HEK293 (cell line): ENCODE measurements at regions not wholly inside any gene's neighbourhood (a gene's known extent, or its start where the extent isn't known, plus 50 kb on each side); places are given as distances from the start of the nearest gene placed in this dataset.
A peak's percentile ranks its signal among the peaks of the same experiment; 100 is the strongest.

Experiments used
- EGR2 ChIP-seq: fragments of 450-650 bp; formaldehyde crosslinking; IDR thresholded peaks from 2 replicates; pipeline ENCODE4 v1.5.1; 2016; ENCODE audit warnings: low read depth, missing biosample characterization, missing genetic modification characterization
- GFI1B ChIP-seq: fragments of 450-650 bp; formaldehyde crosslinking; IDR thresholded peaks from 2 replicates; pipeline ENCODE4 v1.5.1; 2016; ENCODE audit warnings: missing biosample characterization, missing genetic modification characterization
- GLI2 ChIP-seq: fragments of 450-650 bp; formaldehyde crosslinking; IDR thresholded peaks from 2 replicates; pipeline ENCODE4; 2017; ENCODE audit warnings: missing biosample characterization, missing genetic modification characterization, low read depth, borderline replicate concordance
- HOXA7 ChIP-seq: sonication (generic); formaldehyde crosslinking; IDR thresholded peaks from 2 replicates; pipeline ENCODE4 v1.8.1; 2022; ENCODE audit warnings: missing genetic modification reagents, borderline replicate concordance
- KLF8 ChIP-seq: fragments of 450-650 bp; formaldehyde crosslinking; IDR thresholded peaks from 2 replicates; pipeline ENCODE4 v1.5.1; 2016; ENCODE audit warnings: missing biosample characterization, missing genetic modification characterization
- ZBTB7A ChIP-seq: fragments of 450-650 bp; formaldehyde crosslinking; IDR thresholded peaks from 2 replicates; pipeline ENCODE4 v1.5.1; 2016; ENCODE audit warnings: low read depth, missing biosample characterization, missing genetic modification characterization
- ZBTB8A ChIP-seq: fragments of 450-650 bp; formaldehyde crosslinking; IDR thresholded peaks from 2 replicates; pipeline ENCODE4 v1.5.1; 2016; ENCODE audit warnings: missing biosample characterization, missing genetic modification characterization
- ZFHX2 ChIP-seq: fragments of 450-650 bp; formaldehyde crosslinking; conservative IDR thresholded peaks from 2 replicates; pipeline ENCODE4 v1.5.1; 2016; ENCODE audit warnings: missing biosample characterization, missing genetic modification characterization
- ZFP69B ChIP-seq: fragments of 450-650 bp; formaldehyde crosslinking; IDR thresholded peaks from 2 replicates; pipeline ENCODE4 v1.5.1; 2016; ENCODE audit warnings: missing biosample characterization, missing genetic modification characterization
- ZNF10 ChIP-seq: fragments of 450-650 bp; formaldehyde crosslinking; IDR thresholded peaks from 2 replicates; pipeline ENCODE4 v1.5.1; 2017; ENCODE audit warnings: missing biosample characterization, missing genetic modification characterization
- ZNF169 ChIP-seq: fragments of 450-650 bp; formaldehyde crosslinking; IDR thresholded peaks from 2 replicates; pipeline ENCODE4 v1.5.1; 2016; ENCODE audit warnings: missing biosample characterization, missing genetic modification characterization
- ZNF174 ChIP-seq: fragments of 450-650 bp; formaldehyde crosslinking; IDR thresholded peaks from 2 replicates; pipeline ENCODE4 v1.5.0; 2017; ENCODE audit warnings: missing biosample characterization, mild to moderate bottlenecking, missing genetic modification characterization
- ZNF184 ChIP-seq: fragments of 450-650 bp; IDR thresholded peaks from 2 replicates; pipeline ENCODE4 v1.5.1; 2018; ENCODE audit warnings: missing biosample characterization, mild to moderate bottlenecking, missing genetic modification characterization
- ZNF221 ChIP-seq: fragments of 450-650 bp; formaldehyde crosslinking; IDR thresholded peaks from 2 replicates; pipeline ENCODE4 v1.5.1; 2017; ENCODE audit warnings: missing biosample characterization, missing genetic modification characterization, borderline replicate concordance
- ZNF23 ChIP-seq: fragments of 450-650 bp; formaldehyde crosslinking; IDR thresholded peaks from 2 replicates; pipeline ENCODE4 v1.5.1; 2016; ENCODE audit warnings: missing biosample characterization, missing genetic modification characterization, borderline replicate concordance
- ZNF248 ChIP-seq: fragments of 450-650 bp; formaldehyde crosslinking; IDR thresholded peaks from 2 replicates; pipeline ENCODE4 v1.5.1; 2017; ENCODE audit warnings: missing biosample characterization, missing genetic modification characterization
- ZNF302 ChIP-seq: fragments of 450-650 bp; formaldehyde crosslinking; IDR thresholded peaks from 2 replicates; pipeline ENCODE4 v1.5.1; 2016; ENCODE audit warnings: missing biosample characterization, missing genetic modification characterization, low read depth
- ZNF341 ChIP-seq: fragments of 450-650 bp; formaldehyde crosslinking; IDR thresholded peaks from 2 replicates; pipeline ENCODE4; 2016; ENCODE audit warnings: low read depth, missing biosample characterization, missing genetic modification characterization
- ZNF354C ChIP-seq: fragments of 450-650 bp; formaldehyde crosslinking; IDR thresholded peaks from 2 replicates; pipeline ENCODE4 v1.5.1; 2016; ENCODE audit warnings: missing biosample characterization, missing genetic modification characterization, low read depth, borderline replicate concordance
- ZNF394 ChIP-seq: fragments of 450-650 bp; formaldehyde crosslinking; IDR thresholded peaks from 2 replicates; pipeline ENCODE4 v1.5.1; 2016; ENCODE audit warnings: missing biosample characterization, missing genetic modification characterization, mild to moderate bottlenecking, moderate library complexity, borderline replicate concordance
- ZNF433 ChIP-seq: fragments of 450-650 bp; formaldehyde crosslinking; IDR thresholded peaks from 2 replicates; pipeline ENCODE4 v1.5.1; 2016; ENCODE audit warnings: missing biosample characterization, missing genetic modification characterization, low read depth
- ZNF544 ChIP-seq: fragments of 450-650 bp; formaldehyde crosslinking; IDR thresholded peaks from 2 replicates; pipeline ENCODE4 v1.5.0; 2017; ENCODE audit warnings: missing biosample characterization, missing genetic modification characterization
- ZNF548 ChIP-seq: fragments of 450-650 bp; formaldehyde crosslinking; IDR thresholded peaks from 2 replicates; pipeline ENCODE4 v1.5.1; 2016; ENCODE audit warnings: missing biosample characterization, missing genetic modification characterization
- ZNF555 ChIP-seq: fragments of 450-650 bp; formaldehyde crosslinking; conservative IDR thresholded peaks from 2 replicates; pipeline ENCODE4 v1.5.1; 2017; ENCODE audit warnings: missing biosample characterization, mild to moderate bottlenecking, missing genetic modification characterization, inconsistent platforms
- ZNF585B ChIP-seq: fragments of 450-650 bp; formaldehyde crosslinking; IDR thresholded peaks from 2 replicates; pipeline ENCODE4 v1.5.1; 2016; ENCODE audit warnings: missing biosample characterization, missing genetic modification characterization
- ZNF621 ChIP-seq: fragments of 450-650 bp; formaldehyde crosslinking; IDR thresholded peaks from 2 replicates; pipeline ENCODE4 v1.5.1; 2017; ENCODE audit warnings: missing biosample characterization, missing genetic modification characterization
- ZXDB ChIP-seq: fragments of 450-650 bp; formaldehyde crosslinking; IDR thresholded peaks from 2 replicates; pipeline ENCODE4 v1.5.1; 2016; ENCODE audit warnings: missing biosample characterization, missing genetic modification characterization
- TF ChIP-seq, protein P1 (sequence below): fragments of 450-650 bp; formaldehyde crosslinking; IDR thresholded peaks from 2 replicates; pipeline ENCODE4 v1.5.1; 2017; ENCODE audit warnings: missing biosample characterization, missing genetic modification characterization
- TF ChIP-seq, protein P2 (sequence below): fragments of 450-650 bp; formaldehyde crosslinking; IDR thresholded peaks from 2 replicates; pipeline ENCODE4 v1.5.1; 2016; ENCODE audit warnings: missing biosample characterization, missing genetic modification characterization
- TF ChIP-seq, protein P3 (sequence below): fragments of 450-650 bp; formaldehyde crosslinking; IDR thresholded peaks from 2 replicates; pipeline ENCODE4 v1.5.1; 2016; ENCODE audit warnings: missing biosample characterization, missing genetic modification characterization, borderline replicate concordance
- TF ChIP-seq, protein P4 (sequence below): fragments of 450-650 bp; formaldehyde crosslinking; IDR thresholded peaks from 2 replicates; pipeline ENCODE4; 2016; ENCODE audit warnings: missing biosample characterization, missing genetic modification characterization

DNA sequence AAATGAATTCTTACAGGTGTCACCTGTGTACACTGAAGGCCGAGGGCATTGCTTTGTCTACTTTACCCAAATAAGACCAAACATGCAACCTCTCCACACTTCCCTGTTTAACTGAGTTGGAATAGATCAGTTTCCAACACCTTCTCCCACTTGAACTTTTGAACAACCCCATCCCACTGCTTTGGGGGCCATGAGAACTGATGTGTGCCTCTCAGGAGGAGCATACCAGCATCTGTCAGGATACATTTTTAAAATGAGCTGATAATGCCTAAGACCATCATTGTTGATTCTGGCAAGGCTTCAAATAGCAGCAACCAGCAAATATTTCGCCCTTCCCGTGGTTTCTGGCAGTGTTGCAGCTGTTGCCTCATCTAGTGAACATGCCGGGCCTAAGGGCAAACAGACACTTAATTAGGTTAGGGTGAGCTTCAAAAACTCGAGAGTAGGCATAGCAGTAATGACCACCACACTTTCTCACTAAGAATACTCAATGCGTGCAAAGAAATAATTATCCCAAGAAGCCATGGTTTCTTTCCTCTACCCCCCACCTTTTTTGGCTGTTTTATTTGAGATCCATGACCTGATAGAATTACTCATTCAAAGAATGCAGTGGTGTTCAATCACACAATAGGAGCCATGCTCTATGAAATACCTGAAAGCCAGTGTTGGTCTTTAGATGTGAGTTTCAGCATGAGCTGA, 63.7 kb downstream of the MAP10 start (continued):
- TF ChIP-seq, protein P1, sequence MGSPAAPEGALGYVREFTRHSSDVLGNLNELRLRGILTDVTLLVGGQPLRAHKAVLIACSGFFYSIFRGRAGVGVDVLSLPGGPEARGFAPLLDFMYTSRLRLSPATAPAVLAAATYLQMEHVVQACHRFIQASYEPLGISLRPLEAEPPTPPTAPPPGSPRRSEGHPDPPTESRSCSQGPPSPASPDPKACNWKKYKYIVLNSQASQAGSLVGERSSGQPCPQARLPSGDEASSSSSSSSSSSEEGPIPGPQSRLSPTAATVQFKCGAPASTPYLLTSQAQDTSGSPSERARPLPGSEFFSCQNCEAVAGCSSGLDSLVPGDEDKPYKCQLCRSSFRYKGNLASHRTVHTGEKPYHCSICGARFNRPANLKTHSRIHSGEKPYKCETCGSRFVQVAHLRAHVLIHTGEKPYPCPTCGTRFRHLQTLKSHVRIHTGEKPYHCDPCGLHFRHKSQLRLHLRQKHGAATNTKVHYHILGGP = peak; percentile 54; the same call in 1 of the 2 replicates
- TF ChIP-seq ZXDB (tag by site-specific recombination) = peak; percentile 96
- TF ChIP-seq ZNF302 (tag by site-specific recombination) = no peak; the same call in 1 of the 2 replicates
- no peak for TF ChIP-seq ZNF548 (tag by site-specific recombination)
- TF ChIP-seq ZNF184 = peak; percentile 70; the same call in 1 of the 2 replicates
- TF ChIP-seq ZNF544 (tag by site-specific recombination) = no peak
- TF ChIP-seq ZNF221 = no peak
- TF ChIP-seq, protein P2, sequence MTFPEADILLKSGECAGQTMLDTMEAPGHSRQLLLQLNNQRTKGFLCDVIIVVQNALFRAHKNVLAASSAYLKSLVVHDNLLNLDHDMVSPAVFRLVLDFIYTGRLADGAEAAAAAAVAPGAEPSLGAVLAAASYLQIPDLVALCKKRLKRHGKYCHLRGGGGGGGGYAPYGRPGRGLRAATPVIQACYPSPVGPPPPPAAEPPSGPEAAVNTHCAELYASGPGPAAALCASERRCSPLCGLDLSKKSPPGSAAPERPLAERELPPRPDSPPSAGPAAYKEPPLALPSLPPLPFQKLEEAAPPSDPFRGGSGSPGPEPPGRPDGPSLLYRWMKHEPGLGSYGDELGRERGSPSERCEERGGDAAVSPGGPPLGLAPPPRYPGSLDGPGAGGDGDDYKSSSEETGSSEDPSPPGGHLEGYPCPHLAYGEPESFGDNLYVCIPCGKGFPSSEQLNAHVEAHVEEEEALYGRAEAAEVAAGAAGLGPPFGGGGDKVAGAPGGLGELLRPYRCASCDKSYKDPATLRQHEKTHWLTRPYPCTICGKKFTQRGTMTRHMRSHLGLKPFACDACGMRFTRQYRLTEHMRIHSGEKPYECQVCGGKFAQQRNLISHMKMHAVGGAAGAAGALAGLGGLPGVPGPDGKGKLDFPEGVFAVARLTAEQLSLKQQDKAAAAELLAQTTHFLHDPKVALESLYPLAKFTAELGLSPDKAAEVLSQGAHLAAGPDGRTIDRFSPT (tag by site-specific recombination) = no peak; the same call in 1 of the 2 replicates
- TF ChIP-seq GFI1B (tag by site-specific recombination) = no peak
- peak; percentile 60 for TF ChIP-seq ZFHX2 (tag by site-specific recombination)
- no peak for TF ChIP-seq ZNF555
- TF ChIP-seq, protein P3, sequence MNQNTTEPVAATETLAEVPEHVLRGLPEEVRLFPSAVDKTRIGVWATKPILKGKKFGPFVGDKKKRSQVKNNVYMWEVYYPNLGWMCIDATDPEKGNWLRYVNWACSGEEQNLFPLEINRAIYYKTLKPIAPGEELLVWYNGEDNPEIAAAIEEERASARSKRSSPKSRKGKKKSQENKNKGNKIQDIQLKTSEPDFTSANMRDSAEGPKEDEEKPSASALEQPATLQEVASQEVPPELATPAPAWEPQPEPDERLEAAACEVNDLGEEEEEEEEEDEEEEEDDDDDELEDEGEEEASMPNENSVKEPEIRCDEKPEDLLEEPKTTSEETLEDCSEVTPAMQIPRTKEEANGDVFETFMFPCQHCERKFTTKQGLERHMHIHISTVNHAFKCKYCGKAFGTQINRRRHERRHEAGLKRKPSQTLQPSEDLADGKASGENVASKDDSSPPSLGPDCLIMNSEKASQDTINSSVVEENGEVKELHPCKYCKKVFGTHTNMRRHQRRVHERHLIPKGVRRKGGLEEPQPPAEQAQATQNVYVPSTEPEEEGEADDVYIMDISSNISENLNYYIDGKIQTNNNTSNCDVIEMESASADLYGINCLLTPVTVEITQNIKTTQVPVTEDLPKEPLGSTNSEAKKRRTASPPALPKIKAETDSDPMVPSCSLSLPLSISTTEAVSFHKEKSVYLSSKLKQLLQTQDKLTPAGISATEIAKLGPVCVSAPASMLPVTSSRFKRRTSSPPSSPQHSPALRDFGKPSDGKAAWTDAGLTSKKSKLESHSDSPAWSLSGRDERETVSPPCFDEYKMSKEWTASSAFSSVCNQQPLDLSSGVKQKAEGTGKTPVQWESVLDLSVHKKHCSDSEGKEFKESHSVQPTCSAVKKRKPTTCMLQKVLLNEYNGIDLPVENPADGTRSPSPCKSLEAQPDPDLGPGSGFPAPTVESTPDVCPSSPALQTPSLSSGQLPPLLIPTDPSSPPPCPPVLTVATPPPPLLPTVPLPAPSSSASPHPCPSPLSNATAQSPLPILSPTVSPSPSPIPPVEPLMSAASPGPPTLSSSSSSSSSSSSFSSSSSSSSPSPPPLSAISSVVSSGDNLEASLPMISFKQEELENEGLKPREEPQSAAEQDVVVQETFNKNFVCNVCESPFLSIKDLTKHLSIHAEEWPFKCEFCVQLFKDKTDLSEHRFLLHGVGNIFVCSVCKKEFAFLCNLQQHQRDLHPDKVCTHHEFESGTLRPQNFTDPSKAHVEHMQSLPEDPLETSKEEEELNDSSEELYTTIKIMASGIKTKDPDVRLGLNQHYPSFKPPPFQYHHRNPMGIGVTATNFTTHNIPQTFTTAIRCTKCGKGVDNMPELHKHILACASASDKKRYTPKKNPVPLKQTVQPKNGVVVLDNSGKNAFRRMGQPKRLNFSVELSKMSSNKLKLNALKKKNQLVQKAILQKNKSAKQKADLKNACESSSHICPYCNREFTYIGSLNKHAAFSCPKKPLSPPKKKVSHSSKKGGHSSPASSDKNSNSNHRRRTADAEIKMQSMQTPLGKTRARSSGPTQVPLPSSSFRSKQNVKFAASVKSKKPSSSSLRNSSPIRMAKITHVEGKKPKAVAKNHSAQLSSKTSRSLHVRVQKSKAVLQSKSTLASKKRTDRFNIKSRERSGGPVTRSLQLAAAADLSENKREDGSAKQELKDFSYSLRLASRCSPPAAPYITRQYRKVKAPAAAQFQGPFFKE (tag by site-specific recombination) = no peak
- TF ChIP-seq, protein P4, sequence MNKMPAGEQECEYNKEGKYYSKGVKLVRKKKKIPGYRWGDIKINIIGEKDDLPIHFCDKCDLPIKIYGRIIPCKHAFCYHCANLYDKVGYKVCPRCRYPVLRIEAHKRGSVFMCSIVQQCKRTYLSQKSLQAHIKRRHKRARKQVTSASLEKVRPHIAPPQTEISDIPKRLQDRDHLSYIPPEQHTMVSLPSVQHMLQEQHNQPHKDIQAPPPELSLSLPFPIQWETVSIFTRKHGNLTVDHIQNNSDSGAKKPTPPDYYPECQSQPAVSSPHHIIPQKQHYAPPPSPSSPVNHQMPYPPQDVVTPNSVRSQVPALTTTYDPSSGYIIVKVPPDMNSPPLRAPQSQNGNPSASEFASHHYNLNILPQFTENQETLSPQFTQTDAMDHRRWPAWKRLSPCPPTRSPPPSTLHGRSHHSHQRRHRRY (tag by site-specific recombination) = no peak
- peak; percentile 83 for TF ChIP-seq ZFP69B (tag by site-specific recombination)
- no peak for TF ChIP-seq GLI2 (tag by site-specific recombination)
- no peak for TF ChIP-seq ZNF354C (tag by site-specific recombination)
- no peak for TF ChIP-seq ZBTB7A
- peak; percentile 80 for TF ChIP-seq ZNF10 (tag by site-specific recombination)
- TF ChIP-seq ZNF394 = 0 out of 2 replicates have a peak, but pooled peaks have one; percentile 29
- TF ChIP-seq ZNF174 (tag by site-specific recombination) = no peak
- TF ChIP-seq ZNF169 (tag by site-specific recombination) = no peak
- TF ChIP-seq KLF8 (tag by site-specific recombination) = peak; percentile 95
- no peak for TF ChIP-seq ZNF433
- peak; percentile 60 for TF ChIP-seq ZBTB8A (tag by site-specific recombination)
- TF ChIP-seq ZNF23 (tag by site-specific recombination) = no peak
- TF ChIP-seq ZNF341 (tag by site-specific recombination) = peak; percentile 55
- TF ChIP-seq HOXA7 = no peak
- no peak for TF ChIP-seq ZNF621 (tag by site-specific recombination)
- no peak; the same call in 1 of the 2 replicates for TF ChIP-seq EGR2 (tag by site-specific recombination)
- no peak for TF ChIP-seq ZNF248
- TF ChIP-seq ZNF585B (tag by site-specific recombination) = no peak
